Upper lobe of right lung (tissue), 1 donor: ENCODE measurements at regions not wholly inside any gene's neighbourhood (a gene's known extent, or its start where the extent isn't known, plus 50 kb on each side); places are given as distances from the start of the nearest gene placed in this dataset.
"Not testable (repeated sequence)": the region's sequence is repeated elsewhere in the genome, so short reads cannot be mapped to it uniquely, and the experiment has no call there.

Source experiments
- ATAC-seq: fragments of 200-7000 bp; cut with Tn5 transposase; one replicate; pipeline ENCODE4 v1.9.1; 2020; ENCODE audit warnings: mild to moderate bottlenecking, moderate library complexity
- DNase-seq: peaks from one replicate; pipeline ENCODE4 v3.0.0-alpha.2; 2020
- H3K27ac ChIP-seq: fragments of 200-600 bp; one replicate; pipeline ENCODE4 v1.8.0; 2022
- H3K27me3 ChIP-seq: fragments of 200-600 bp; one replicate; pipeline ENCODE4 v1.8.0; 2022; ENCODE audit warnings: mild to moderate bottlenecking
- H3K36me3 ChIP-seq: fragments of 200-600 bp; one replicate; pipeline ENCODE4 v1.8.0; 2022
- H3K4me1 ChIP-seq: fragments of 200-600 bp; one replicate; pipeline ENCODE4 v1.8.0; 2022
- H3K4me3 ChIP-seq: fragments of 200-600 bp; one replicate; pipeline ENCODE4 v1.8.0; 2022; ENCODE audit warnings: mild to moderate bottlenecking
- H3K9me3 ChIP-seq: fragments of 200-600 bp; one replicate; pipeline ENCODE4 v1.8.0; 2022
- intact Hi-C: fragments of 100-400 bp; cut with DNase I; formaldehyde crosslinking; loops from one replicate; pipeline ENCODE4 v1.11.0; 2022
- TF ChIP-seq, protein P1 (sequence below): fragments of 200-600 bp; IDR thresholded peaks from one replicate; pipeline ENCODE4 v1.8.0; 2022; ENCODE audit warnings: antibody characterized with exemption
- donor health status: DM: no; HTN: yes; CAD: no; lungs with severe emphysema.

GRCh38 chr6:150787429-150787828, 78.1 kb upstream of the MTHFD1L start:
- no peak for ATAC-seq
- no peaks in the 10 kb centered on the region for H3K4me1 ChIP-seq
- intact Hi-C loops, result no loop called here
- TF ChIP-seq, protein P1, sequence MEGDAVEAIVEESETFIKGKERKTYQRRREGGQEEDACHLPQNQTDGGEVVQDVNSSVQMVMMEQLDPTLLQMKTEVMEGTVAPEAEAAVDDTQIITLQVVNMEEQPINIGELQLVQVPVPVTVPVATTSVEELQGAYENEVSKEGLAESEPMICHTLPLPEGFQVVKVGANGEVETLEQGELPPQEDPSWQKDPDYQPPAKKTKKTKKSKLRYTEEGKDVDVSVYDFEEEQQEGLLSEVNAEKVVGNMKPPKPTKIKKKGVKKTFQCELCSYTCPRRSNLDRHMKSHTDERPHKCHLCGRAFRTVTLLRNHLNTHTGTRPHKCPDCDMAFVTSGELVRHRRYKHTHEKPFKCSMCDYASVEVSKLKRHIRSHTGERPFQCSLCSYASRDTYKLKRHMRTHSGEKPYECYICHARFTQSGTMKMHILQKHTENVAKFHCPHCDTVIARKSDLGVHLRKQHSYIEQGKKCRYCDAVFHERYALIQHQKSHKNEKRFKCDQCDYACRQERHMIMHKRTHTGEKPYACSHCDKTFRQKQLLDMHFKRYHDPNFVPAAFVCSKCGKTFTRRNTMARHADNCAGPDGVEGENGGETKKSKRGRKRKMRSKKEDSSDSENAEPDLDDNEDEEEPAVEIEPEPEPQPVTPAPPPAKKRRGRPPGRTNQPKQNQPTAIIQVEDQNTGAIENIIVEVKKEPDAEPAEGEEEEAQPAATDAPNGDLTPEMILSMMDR, result no peak
- DNase-seq, result no peak
- no peaks in the 10 kb centered on the region for H3K9me3 ChIP-seq
- H3K27ac ChIP-seq, result no peak overlapping the region
- H3K4me3 ChIP-seq, result no peak overlapping the region
- H3K27me3 ChIP-seq, result no peaks in the 10 kb centered on the region
- no peaks in the 10 kb centered on the region for H3K36me3 ChIP-seq

GRCh38 chr6:150788089-150788488, 77.4 kb upstream of the MTHFD1L start:
- Histone ChIP-seq H3K4me1 (no peaks in the 10 kb centered on the region), H3K4me3 (no peak overlapping the region), H3K27ac (no peak overlapping the region), H3K36me3 (no peaks in the 10 kb centered on the region), H3K9me3 (no peaks in the 10 kb centered on the region), H3K27me3 (no peaks in the 10 kb centered on the region)
- TF ChIP-seq, protein P1, result no peak
- no peak for ATAC-seq
- no peak for DNase-seq
- intact Hi-C loops, result no loop called here

DNA sequence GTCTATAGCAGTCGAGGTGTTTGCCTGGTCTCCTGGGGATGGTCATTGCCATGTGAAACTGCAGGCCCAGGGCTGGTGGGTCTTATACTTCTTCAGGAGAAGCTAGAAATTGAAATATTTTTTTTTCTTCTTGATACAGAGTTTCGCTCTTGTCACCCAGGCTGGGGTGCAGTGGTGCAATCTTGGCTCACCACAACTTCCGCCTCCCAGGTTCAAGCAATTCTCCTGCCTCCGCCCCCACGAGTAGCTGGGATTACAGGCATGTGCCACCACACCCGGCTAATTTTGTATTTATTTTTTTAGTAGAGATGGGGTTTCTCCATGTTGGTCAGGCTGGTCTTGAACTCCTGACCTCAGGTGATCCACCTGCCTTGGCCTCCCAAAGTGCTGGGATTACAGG, 75.6 kb upstream of the MTHFD1L start:
- intact Hi-C loops, H3K36me3 ChIP-seq, H3K4me3 ChIP-seq, H3K27ac ChIP-seq, ATAC-seq, H3K4me1 ChIP-seq, H3K9me3 ChIP-seq, H3K27me3 ChIP-seq: not testable (repeated sequence)
- peak; percentile 72 for DNase-seq

GRCh38 chr6:150791717-150792116, 73.8 kb upstream of the MTHFD1L start:
- H3K27ac ChIP-seq, result no peak overlapping the region
- no peaks in the 10 kb centered on the region for H3K27me3 ChIP-seq
- no peaks in the 10 kb centered on the region for H3K9me3 ChIP-seq
- no peaks in the 10 kb centered on the region for H3K36me3 ChIP-seq
- H3K4me1 ChIP-seq, result no peaks in the 10 kb centered on the region
- no peak overlapping the region for H3K4me3 ChIP-seq
- ATAC-seq (no peak), DNase-seq (no peak)
- TF ChIP-seq, protein P1, result no peak
- intact Hi-C loops, result no loop called here

DNA sequence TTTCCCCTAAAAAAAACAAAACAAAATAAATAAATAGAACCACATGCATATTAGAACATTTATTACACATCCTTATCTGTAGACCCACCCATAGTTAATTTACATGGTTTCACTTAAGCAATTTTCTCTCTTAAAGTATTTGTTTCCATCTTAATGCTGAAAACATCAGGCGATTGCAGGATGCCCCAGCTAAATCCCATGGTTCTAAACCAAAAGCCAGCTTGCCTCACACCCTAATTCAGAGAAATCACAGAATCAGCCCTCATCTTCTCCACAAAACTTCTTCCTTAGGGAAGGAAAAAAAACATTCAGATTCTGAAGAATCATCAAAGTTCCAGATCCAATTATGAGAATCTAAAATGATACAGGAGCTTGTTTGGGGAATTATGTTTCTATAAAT, 67.6 kb upstream of the MTHFD1L start:
- H3K9me3 ChIP-seq, result no peaks in the 10 kb centered on the region
- H3K27me3 ChIP-seq, result no peaks in the 10 kb centered on the region
- H3K4me3 ChIP-seq, result no peak overlapping the region
- no peak for ATAC-seq
- no peaks in the 10 kb centered on the region for H3K4me1 ChIP-seq
- TF ChIP-seq, protein P1, result no peak
- peaks cover 6% of the 10 kb centered on the region for H3K36me3 ChIP-seq
- intact Hi-C loops, result no loop called here
- no peak for DNase-seq
- no peak overlapping the region for H3K27ac ChIP-seq

GRCh38 chr6:150799276-150799805, 66.2 kb upstream of the MTHFD1L start:
- peaks cover 6% of the 10 kb centered on the region for H3K36me3 ChIP-seq
- H3K4me1 ChIP-seq, result no peaks in the 10 kb centered on the region
- no peaks in the 10 kb centered on the region for H3K9me3 ChIP-seq
- no peak overlapping the region for H3K27ac ChIP-seq
- H3K4me3 ChIP-seq, result no peak overlapping the region
- no peaks in the 10 kb centered on the region for H3K27me3 ChIP-seq
- intact Hi-C loops, result no loop called here
- no peak for DNase-seq
- TF ChIP-seq, protein P1, result no peak
- ATAC-seq, result no peak
